HFF-Myc (cell line): ENCODE measurements at regions not wholly inside any gene's neighbourhood (a gene's known extent, or its start where the extent isn't known, plus 50 kb on each side); places are given as distances from the start of the nearest gene placed in this dataset.

Experiments
- DNase-seq: peaks from one replicate; pipeline ENCODE4 v3.0.0-alpha.2; 2011; ENCODE audit warnings: low read depth; ENCODE audit errors: extremely low read depth
- H3K4me3 ChIP-seq: replicated peaks from 2 replicates; pipeline ENCODE4 v1.5.1; 2011; ENCODE audit warnings: low read depth, mild to moderate bottlenecking, control low read depth, low read length
- TF ChIP-seq, protein P1 (sequence below): IDR thresholded peaks from 2 replicates; pipeline ENCODE4 v1.5.1; 2012; ENCODE audit warnings: mild to moderate bottlenecking, low read depth, low read length, control low read depth; ENCODE audit errors: missing control alignments

DNA sequence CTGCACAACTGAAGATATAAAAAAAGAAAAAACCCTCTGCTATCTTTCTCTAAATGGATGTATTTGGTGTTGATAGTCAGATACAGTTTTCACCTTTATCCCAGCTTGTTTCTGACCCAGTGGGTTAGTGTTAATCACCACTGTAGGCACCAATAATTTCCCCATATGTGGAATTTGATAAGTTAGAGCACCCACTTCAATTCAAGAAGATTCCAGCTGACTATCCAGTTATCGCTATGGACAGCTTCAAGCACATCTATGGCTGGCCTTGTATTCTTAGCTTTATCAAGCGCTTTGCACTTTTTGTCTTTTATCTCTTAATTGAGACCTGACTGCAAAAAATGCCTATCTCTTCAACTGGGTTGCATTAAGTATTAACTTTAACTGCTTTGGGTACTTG lies 200.4 kb downstream of the NR4A2 start:
- DNase-seq: no peak
- H3K4me3 ChIP-seq: no peak overlapping the region
- TF ChIP-seq, protein P1, sequence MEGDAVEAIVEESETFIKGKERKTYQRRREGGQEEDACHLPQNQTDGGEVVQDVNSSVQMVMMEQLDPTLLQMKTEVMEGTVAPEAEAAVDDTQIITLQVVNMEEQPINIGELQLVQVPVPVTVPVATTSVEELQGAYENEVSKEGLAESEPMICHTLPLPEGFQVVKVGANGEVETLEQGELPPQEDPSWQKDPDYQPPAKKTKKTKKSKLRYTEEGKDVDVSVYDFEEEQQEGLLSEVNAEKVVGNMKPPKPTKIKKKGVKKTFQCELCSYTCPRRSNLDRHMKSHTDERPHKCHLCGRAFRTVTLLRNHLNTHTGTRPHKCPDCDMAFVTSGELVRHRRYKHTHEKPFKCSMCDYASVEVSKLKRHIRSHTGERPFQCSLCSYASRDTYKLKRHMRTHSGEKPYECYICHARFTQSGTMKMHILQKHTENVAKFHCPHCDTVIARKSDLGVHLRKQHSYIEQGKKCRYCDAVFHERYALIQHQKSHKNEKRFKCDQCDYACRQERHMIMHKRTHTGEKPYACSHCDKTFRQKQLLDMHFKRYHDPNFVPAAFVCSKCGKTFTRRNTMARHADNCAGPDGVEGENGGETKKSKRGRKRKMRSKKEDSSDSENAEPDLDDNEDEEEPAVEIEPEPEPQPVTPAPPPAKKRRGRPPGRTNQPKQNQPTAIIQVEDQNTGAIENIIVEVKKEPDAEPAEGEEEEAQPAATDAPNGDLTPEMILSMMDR: no peak

DNA sequence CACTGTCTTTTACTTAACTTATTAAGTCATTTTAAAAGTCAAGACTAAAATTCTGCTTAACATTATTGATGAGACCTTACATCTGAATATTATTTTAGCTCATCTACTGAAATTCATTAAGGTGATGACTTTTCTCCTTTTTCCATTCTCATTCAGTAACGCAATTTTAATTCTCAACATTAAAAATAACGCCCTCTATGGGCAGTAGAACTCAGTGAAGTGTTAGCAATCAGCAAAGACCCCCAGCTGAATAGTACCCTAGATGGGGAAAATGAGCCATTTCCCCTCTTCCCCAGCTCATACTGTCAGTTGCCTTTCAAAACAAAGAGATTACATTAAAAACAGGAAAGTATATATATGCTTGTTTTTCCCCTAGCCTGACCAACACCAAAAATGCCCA lies 203.3 kb downstream of the NR4A2 start:
- DNase-seq: no peak
- TF ChIP-seq, protein P1: no peak
- H3K4me3 ChIP-seq: no peak overlapping the region

- TF ChIP-seq, protein P1: no peak
- no peak overlapping the region for H3K4me3 ChIP-seq
- no peak for DNase-seq
Measured at GRCh38 chr2:156125018-156125417, 207.5 kb downstream of the NR4A2 start.

DNA sequence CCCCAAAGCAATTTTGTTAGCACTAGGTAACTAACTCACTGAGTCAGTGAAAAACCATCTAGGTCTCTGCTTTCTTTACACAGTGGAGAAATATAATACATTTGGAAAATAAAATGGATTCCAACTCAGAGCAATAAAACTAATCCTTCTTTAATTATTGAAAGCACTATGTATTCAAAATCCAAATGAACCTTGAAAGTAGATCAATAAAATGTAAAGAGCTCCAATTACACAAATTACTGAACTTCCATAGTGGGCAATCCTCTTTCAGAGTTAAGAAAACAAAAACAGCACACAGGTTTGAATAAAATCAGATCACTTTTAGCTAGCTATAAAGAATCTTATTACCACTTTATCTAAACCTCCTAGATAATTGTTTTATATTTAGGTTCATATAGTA lies 208.1 kb downstream of the NR4A2 start:
- no peak for DNase-seq
- H3K4me3 ChIP-seq: no peak overlapping the region
- TF ChIP-seq, protein P1: no peak

GRCh38 chr2:156118753-156119416 lies 213.6 kb downstream of the NR4A2 start:
- no peak overlapping the region for H3K4me3 ChIP-seq
- no peak for DNase-seq
- TF ChIP-seq, protein P1: no peak

- no peak for DNase-seq
- no peak overlapping the region for H3K4me3 ChIP-seq
- TF ChIP-seq, protein P1: no peak
Measured at GRCh38 chr2:156116113-156116512, 216.4 kb downstream of the NR4A2 start.

- TF ChIP-seq, protein P1: no peak
- no peak overlapping the region for H3K4me3 ChIP-seq
- DNase-seq: no peak
Measured at GRCh38 chr2:156115338-156115737, 217.2 kb downstream of the NR4A2 start.
